ENCODE measurements at regions not wholly inside any gene's neighbourhood (a gene's known extent, or its start where the extent isn't known, plus 50 kb on each side); places are given as distances from the start of the nearest gene placed in this dataset.

GRCh38 chr1:204742676-204743251 lies 57.2 kb upstream of the LRRN2 start:
- Mint-ChIP-seq H3K27ac (no peak overlapping the region), H3K4me1 (no peaks in the 10 kb centered on the region), H3K27me3 (peaks cover 53% of the 10 kb centered on the region), H3K9me3 (ENCODE audit: insufficient read depth) (peaks cover 8% of the 10 kb centered on the region), H3K4me3 (no peak overlapping the region)
- Histone ChIP-seq H3K9ac (ENCODE audit: low read length) (no peak overlapping the region), H3K4me3 (ENCODE audit: control extremely low read depth in 1 of 5, extremely low read depth in 1 of 5, insufficient read depth in 1 of 5, low read depth in 2 of 5, low read length in 4 of 5) (no peak overlapping the region), H2AFZ (ENCODE audit: insufficient read depth, low read depth, low read length, poor library complexity, severe bottlenecking) (no peak overlapping the region), H3K27me3 (replicated peaks in 1 of 4; ENCODE audit: control extremely low read depth in 1 of 4, control insufficient read depth in 3 of 4, insufficient read depth in 4 of 4, low read length in 3 of 4) (peaks cover 0 to 10% (median 1%) of the 10 kb centered on the region in 4 experiments), H3K9me3 (ENCODE audit: control extremely low read depth in 1 of 3, control insufficient read depth in 2 of 3, insufficient read depth in 1 of 3, low read length in 2 of 3) (peaks cover 0 to 16% (median 4%) of the 10 kb centered on the region in 3 donors), H3K4me2 (replicated peaks; ENCODE audit: low read depth, low read length, poor library complexity, severe bottlenecking) (no peak overlapping the region), H3K36me3 (replicated peaks in 1 of 2; ENCODE audit: control extremely low read depth in 1 of 2, control insufficient read depth in 1 of 2, extremely low read depth in 1 of 2, insufficient read depth in 2 of 2, low read length in 1 of 2) (no peaks in the 10 kb centered on the region), H3K4me1 (ENCODE audit: control insufficient read depth in 2 of 2, insufficient read depth in 2 of 2, low read length in 2 of 2) (no peaks in the 10 kb centered on the region), H4K20me1 (ENCODE audit: control insufficient read depth, insufficient read depth, low read length, poor library complexity, severe bottlenecking) (no peaks in the 10 kb centered on the region), H3K27ac (ENCODE audit: low read length in 2 of 2) (no peak overlapping the region), H3K79me2 (ENCODE audit: control insufficient read depth, insufficient read depth, low read length) (no peaks in the 10 kb centered on the region)
- intact Hi-C loops (cut with micrococcal nuclease): no loop called here
- CTCF ChIA-PET: interaction anchor here (1.4 kb wide), 1 partner anchor 21 kb away, joined by 3 read pairs; no protein-coding TSS in a partner anchor
- ATAC-seq (ENCODE audit: low read depth) (no peak), DNase-seq (no peak)
- TF ChIP-seq EZH2 (IDR thresholded peaks at IDR 0.05; ENCODE audit: borderline replicate concordance, insufficient read depth, low read depth, low read length, poor library complexity, severe bottlenecking) (no peak), CTCF (IDR thresholded peaks at IDR 0.05) (no peak)
- 87% methylated on average over 7 of the region's 8 CpGs for WGBS (ENCODE audit: insufficient coverage)
- POLR2A ChIA-PET: no interaction called here

- no peaks in the 10 kb centered on the region for H3K36me3 ChIP-seq (replicated peaks in 1 of 2; ENCODE audit: control extremely low read depth in 1 of 2, control insufficient read depth in 1 of 2, extremely low read depth in 1 of 2, insufficient read depth in 2 of 2, low read length in 1 of 2)
- 89% methylated on average over 5 of the region's 7 CpGs for WGBS (ENCODE audit: insufficient coverage)
- TF ChIP-seq CTCF (IDR thresholded peaks at IDR 0.05) (no peak), EZH2 (IDR thresholded peaks at IDR 0.05; ENCODE audit: borderline replicate concordance, insufficient read depth, low read depth, low read length, poor library complexity, severe bottlenecking) (no peak)
- POLR2A ChIA-PET: no interaction called here
- no peak overlapping the region for H3K4me2 ChIP-seq (replicated peaks; ENCODE audit: low read depth, low read length, poor library complexity, severe bottlenecking)
- Mint-ChIP-seq H3K27me3 (peaks cover 43% of the 10 kb centered on the region), H3K27ac (no peak overlapping the region), H3K9me3 (ENCODE audit: insufficient read depth) (no peaks in the 10 kb centered on the region), H3K4me3 (no peak overlapping the region), H3K4me1 (no peaks in the 10 kb centered on the region)
- H3K9me3 ChIP-seq (ENCODE audit: control extremely low read depth in 1 of 3, control insufficient read depth in 2 of 3, insufficient read depth in 1 of 3, low read length in 2 of 3): peaks cover 0 to 3% (median 1%) of the 10 kb centered on the region in 3 donors
- no peak overlapping the region for H3K27ac ChIP-seq (ENCODE audit: low read length in 2 of 2)
- DNase-seq: no peak
- no peaks in the 10 kb centered on the region for H3K4me1 ChIP-seq (ENCODE audit: control insufficient read depth in 2 of 2, insufficient read depth in 2 of 2, low read length in 2 of 2)
- no peak overlapping the region for H3K4me3 ChIP-seq (ENCODE audit: control extremely low read depth in 1 of 5, extremely low read depth in 1 of 5, insufficient read depth in 1 of 5, low read depth in 2 of 5, low read length in 4 of 5)
- H4K20me1 ChIP-seq (ENCODE audit: control insufficient read depth, insufficient read depth, low read length, poor library complexity, severe bottlenecking): no peaks in the 10 kb centered on the region
- ATAC-seq (ENCODE audit: low read depth): no peak
- H3K9ac ChIP-seq (ENCODE audit: low read length): no peak overlapping the region
- CTCF ChIA-PET: interaction anchor here (1.1 to 1.7 kb wide), 6 partner anchors 13 to 63 kb away, joined by 3 to 7 read pairs (median 4); no protein-coding TSS in a partner anchor
- peaks cover 0 to 10% (median 1%) of the 10 kb centered on the region in 4 experiments for H3K27me3 ChIP-seq (replicated peaks in 1 of 4; ENCODE audit: control extremely low read depth in 1 of 4, control insufficient read depth in 3 of 4, insufficient read depth in 4 of 4, low read length in 3 of 4)
- no peaks in the 10 kb centered on the region for H3K79me2 ChIP-seq (ENCODE audit: control insufficient read depth, insufficient read depth, low read length)
- intact Hi-C loops (cut with micrococcal nuclease): no loop called here
- no peak overlapping the region for H2AFZ ChIP-seq (ENCODE audit: insufficient read depth, low read depth, low read length, poor library complexity, severe bottlenecking)
Observed at GRCh38 chr1:204744107-204744779, 58.7 kb upstream of the LRRN2 start.

Measured in B cell (primary cell).